ENCODE measurements at regions not wholly inside any gene's neighbourhood (a gene's known extent, or its start where the extent isn't known, plus 50 kb on each side); places are given as distances from the start of the nearest gene placed in this dataset.
"Not testable (repeated sequence)": the region's sequence is repeated elsewhere in the genome, so short reads cannot be mapped to it uniquely, and the experiment has no call there.

DNA sequence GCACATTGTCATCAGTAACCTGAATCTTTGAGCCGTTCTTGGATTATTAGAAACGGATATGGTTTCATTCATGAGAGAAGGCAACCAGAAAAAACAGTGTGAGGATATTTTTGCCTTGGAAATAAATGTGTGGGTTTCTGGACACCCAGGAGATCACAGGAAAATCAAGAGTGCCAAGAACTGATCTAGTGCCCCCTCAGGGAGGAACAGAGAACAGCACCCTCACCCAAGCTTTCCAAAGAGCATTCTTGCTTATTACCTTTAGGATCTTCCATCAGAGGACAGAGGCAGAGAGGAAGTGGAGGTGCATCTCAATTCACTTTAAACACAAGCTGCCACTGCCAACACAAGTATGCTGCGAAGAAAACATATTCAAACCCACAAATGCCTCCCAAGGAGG, 851.5 kb upstream of the COBL start:
- peak; percentile 20 for DNase-seq (ENCODE audit: low spot score)
- no peak for FAIRE-seq

- FAIRE-seq (no peak), DNase-seq (ENCODE audit: low spot score) (no peak)
Observed at GRCh38 chr7:52163311-52163710, 846.7 kb upstream of the COBL start.

- DNase-seq (ENCODE audit: low spot score): no peak
- no peak for FAIRE-seq
Observed at GRCh38 chr7:52161483-52161882, 844.9 kb upstream of the COBL start.

GRCh38 chr7:52159421-52159820, 842.8 kb upstream of the COBL start:
- DNase-seq (ENCODE audit: low spot score); FAIRE-seq: not testable (repeated sequence)

- no peak for FAIRE-seq
- no peak for DNase-seq (ENCODE audit: low spot score)
Observed at GRCh38 chr7:52154382-52154781, 837.8 kb upstream of the COBL start.

DNA sequence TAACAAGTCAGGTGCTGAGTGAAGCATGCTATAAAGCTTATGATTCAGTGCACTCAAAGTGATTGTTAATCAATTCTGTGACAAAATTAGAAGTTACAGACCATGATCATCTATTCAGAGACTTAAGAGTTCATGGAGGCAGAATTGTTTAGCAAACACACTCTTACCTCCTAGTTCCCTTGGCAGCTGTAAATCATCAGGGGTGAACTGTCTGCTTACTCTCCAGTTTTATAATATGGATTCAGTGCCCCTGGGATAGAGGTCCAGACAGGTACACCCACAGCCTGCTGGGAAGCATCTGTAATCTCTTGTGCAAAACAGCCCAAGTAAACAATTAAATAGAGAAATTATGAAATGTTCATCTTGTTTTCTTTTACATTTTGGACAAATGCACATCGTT, 835.0 kb upstream of the COBL start:
- DNase-seq (ENCODE audit: low spot score) (no peak), FAIRE-seq (no peak)

DNA sequence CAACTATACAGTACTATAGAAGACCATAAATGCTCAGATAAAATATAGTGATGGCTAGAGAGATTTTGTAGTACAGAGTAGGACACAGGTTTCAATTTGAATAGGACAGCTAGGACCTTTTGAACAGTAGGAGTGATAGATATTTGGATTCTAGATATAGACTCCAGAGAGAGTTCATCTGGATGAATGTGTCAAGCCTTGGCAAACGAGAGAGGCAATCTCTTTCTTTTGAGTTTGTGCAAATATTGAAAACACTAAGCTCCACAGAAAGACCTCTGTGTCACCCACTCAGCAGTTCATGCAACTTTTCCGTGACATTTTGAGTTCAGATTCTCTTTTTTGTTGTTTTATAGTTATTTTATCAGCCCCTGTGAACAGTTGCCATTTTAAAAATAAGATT, 834.3 kb upstream of the COBL start:
- FAIRE-seq (no peak), DNase-seq (ENCODE audit: low spot score) (no peak)

DNA sequence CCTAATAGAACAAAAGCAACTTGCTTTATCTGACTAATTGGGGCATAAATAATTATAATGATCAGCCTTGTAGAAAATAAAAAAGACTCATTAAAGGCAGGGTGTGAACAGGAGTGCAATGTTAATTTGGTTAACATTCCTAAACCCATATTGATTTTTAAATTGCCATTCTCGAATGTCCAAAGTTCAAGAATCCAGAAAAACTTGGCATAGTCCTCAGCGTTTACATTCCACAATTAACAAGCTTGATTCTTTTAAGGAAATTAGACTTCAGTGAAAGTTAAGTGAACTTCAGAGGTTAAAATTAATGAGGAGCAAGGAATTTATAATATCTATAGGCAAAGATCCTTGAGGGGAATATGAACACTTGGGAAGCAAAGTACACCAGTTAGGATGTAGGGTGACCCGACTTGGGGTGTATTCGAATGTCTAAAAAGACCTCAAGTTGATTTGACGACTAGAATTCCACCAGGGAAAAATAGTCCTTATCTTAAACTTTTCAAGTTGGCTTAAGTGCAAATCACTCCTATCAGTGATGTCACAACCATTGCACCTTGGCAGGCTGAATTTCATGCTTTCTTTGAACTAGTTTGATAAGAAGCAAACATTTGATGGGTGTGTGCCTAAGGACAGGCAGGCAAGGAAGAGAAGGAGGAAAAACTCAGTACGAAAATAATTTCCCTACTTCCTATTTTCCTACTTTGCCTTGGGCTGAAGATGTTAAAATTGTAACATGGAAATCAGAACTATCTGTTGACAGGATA, 830.4 kb upstream of the COBL start:
- no peak for DNase-seq (ENCODE audit: low spot score)
- no peak for FAIRE-seq

DNA sequence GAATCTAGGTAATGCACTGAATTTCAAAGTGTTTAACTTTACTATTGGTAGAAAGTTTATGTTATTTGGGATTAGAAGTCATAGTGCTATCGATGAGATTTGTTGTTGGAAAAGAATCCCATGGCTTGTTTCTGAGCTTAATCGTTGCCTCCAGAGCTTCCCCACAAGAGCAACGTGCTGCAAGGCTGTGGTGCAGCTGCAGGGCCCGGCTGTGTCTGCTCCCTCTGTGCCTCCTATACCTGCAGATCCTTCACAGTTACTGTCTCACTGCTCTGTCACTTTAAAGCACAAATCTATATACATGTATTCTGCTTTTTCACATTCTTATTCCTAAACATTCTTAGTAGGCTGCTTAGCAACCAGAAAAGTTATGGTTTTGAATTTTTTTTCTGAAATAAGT, 826.6 kb upstream of the COBL start:
- DNase-seq (ENCODE audit: low spot score): no peak
- no peak for FAIRE-seq

- DNase-seq (ENCODE audit: low spot score) (no peak), FAIRE-seq (no peak)
Observed at GRCh38 chr7:52140851-52141250, 824.2 kb upstream of the COBL start.

GRCh38 chr7:52135403-52135802, 818.8 kb upstream of the COBL start:
- FAIRE-seq (no peak), DNase-seq (ENCODE audit: low spot score) (no peak)

DNA sequence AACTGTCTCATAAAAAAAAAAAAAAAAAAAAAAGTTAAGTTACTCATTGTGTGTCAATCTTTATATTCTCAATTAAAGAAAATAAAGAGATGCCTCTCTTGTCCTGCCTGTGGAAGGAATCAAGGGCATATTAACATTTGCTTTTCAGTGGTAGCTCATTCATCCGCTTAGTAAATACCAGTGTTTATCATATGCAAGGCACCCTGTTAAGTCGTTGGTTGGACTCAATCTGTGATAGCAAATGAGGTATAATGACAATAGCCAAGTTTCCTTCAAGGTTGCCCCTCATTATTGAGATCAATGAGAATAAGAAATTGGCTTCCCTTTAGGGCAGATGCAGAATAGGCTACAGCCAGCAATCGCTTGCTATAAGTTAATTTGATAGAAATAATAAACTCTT, 812.7 kb upstream of the COBL start:
- FAIRE-seq (no peak), DNase-seq (ENCODE audit: low spot score) (no peak)

DNA sequence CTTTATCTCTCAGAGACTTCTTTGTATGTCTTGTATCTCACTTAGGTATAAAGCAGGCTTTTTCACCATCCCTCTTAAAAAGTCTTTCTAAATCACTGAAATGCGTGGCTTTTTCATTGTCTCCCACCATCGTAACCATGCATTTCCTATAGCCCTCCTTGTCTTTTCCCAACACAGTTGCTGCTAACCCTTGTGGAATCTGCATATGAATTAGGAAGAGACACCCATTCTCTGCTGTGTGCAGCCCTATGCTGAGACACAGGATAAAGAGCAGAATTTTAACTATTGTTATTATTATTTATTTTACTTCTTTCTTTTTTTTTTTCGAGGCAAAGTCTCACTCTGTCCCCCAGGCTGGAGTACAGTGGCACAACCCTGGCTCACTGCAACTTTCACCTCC, 804.3 kb upstream of the COBL start:
- DNase-seq (ENCODE audit: low spot score) (no peak), FAIRE-seq (no peak)

DNA sequence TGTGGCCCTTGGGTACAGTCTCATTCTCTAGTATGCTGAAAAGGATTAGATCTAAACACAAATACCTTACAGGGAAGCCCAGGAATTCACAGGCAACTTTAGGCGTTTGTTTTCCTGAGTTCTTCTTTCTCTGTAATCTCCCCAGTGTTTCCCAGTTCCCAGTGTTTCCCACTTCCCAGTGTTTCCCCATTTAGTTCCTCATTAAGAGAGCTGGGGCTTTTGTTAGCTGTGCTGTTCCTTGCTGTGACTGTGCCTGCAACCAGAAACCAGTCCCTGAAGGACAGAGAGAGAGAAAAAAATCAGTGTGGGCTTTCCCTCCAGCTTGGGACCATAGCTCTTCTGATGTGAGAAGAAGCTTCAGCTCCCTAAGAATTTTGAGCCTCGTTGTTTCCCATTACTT, 802.9 kb upstream of the COBL start:
- FAIRE-seq: no peak
- no peak for DNase-seq (ENCODE audit: low spot score)

DNA sequence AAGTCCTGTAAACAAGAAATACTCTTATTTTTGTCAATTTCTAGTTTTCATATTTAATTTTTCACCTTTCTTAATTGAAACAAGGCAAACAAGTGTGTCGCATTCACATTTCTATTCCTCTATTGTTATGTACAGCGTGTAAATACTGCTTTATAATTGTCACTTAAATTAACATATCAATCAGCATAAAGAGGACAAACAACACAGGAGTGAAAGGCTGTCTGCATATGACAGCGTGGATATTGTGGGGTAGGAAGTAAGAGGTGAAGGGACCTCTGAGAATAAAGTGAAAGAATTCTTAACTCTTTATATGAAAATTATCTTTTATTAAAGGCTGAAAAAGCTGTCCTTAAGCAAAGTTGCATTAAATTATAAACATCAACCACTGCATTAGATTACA, 797.9 kb upstream of the COBL start:
- no peak for FAIRE-seq
- DNase-seq (ENCODE audit: low spot score): no peak

GRCh38 chr7:52114056-52114455, 797.4 kb upstream of the COBL start:
- FAIRE-seq: no peak

DNA sequence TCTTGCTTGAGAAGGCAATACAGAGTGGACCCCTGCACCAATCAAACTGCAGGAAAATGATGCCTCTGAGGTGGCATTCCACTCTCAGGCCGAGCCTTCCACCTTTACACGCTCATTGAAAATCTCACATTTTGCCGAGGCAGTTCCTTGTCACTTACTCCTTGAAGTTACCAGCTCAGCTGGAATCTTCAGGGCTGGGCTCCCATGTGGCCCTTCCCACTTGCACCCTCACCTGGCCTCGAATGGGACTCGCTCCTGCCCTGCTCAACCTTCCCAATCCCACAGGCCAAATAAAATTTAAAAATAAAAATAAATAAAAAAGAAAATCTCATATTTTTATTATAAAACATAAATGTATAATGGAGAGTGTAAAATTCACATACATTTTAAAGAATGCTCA, 790.7 kb upstream of the COBL start:
- FAIRE-seq (no peak), DNase-seq (ENCODE audit: low spot score) (no peak)

More at GRCh38 chr7:52114056-52114455, 797.4 kb upstream of the COBL start:
- no peak for DNase-seq (ENCODE audit: low spot score)

- FAIRE-seq (no peak), DNase-seq (ENCODE audit: low spot score) (no peak)
Observed at GRCh38 chr7:52095861-52096260, 779.3 kb upstream of the COBL start.

- DNase-seq (ENCODE audit: low spot score) (no peak), FAIRE-seq (no peak)
Observed at GRCh38 chr7:52091996-52092395, 775.4 kb upstream of the COBL start.

DNA sequence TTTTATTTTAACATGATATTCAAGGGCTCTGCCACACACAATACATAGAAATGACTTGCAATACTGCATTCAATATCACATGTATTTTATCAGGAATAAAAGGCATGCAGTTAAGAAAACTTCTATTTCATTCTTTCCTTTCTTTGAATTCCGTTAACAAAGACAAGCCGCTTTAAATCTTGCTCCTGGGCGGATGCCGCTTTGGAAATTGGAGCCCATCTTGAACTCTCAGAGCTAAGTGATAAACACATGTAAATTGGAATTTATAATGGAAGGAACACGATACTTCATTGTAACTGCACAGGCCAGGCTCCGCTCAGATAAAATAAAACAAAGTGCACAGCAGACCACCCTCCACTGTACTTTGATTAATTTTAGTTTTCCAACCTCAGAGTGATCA, 774.5 kb upstream of the COBL start:
- FAIRE-seq: no peak
- DNase-seq (ENCODE audit: low spot score): no peak

- FAIRE-seq: no peak
- DNase-seq (ENCODE audit: low spot score): no peak
Observed at GRCh38 chr7:52088008-52088901, 771.6 kb upstream of the COBL start.

- DNase-seq (ENCODE audit: low spot score): no peak
- FAIRE-seq: no peak
Observed at GRCh38 chr7:52085610-52086009, 769.0 kb upstream of the COBL start.

- no peak for FAIRE-seq
Observed at GRCh38 chr7:52080493-52080892, 763.9 kb upstream of the COBL start.

More at GRCh38 chr7:52080493-52080892, 763.9 kb upstream of the COBL start:
- no peak for DNase-seq (ENCODE audit: low spot score)

Measured in urothelium cell line (cell line).